Stomach (tissue), 8 donors: ENCODE measurements at regions not wholly inside any gene's neighbourhood (a gene's known extent, or its start where the extent isn't known, plus 50 kb on each side); places are given as distances from the start of the nearest gene placed in this dataset.
A peak's percentile ranks its signal among the peaks of the same experiment; 100 is the strongest.

Experiments
- DNase-seq, 2 donors: peaks; one replicate each; pipeline versions ENCODE4 v3.0.0 to v3.0.0-alpha.2; 2013 to 2019
- H3K27ac ChIP-seq, 5 donors: fragments of 200-600 bp in 4 of 5; sonication (generic) in 4 of 5; one replicate each; pipeline ENCODE4 v1.5.1; 2013 to 2019; ENCODE audit warnings: mild to moderate bottlenecking in 1 of 5, moderate library complexity in 1 of 5
- H3K27me3 ChIP-seq, 3 donors: fragments of 200-600 bp; sonication (generic); one replicate each; pipeline ENCODE4 v1.5.1; 2017 to 2019; ENCODE audit warnings: mixed run types in 1 of 3
- H3K36me3 ChIP-seq, 4 donors: fragments of 200-600 bp; sonication (generic); 1 replicate in 3 of 4; 2 replicates in 1 of 4; pipeline ENCODE4 v1.5.1; 2016 to 2019
- H3K4me1 ChIP-seq, 4 donors: fragments of 200-600 bp; sonication (generic); one replicate each; pipeline ENCODE4 v1.5.1; 2016 to 2019
- H3K4me3 ChIP-seq, 4 donors: fragments of 200-600 bp; sonication (generic) in 3 of 4; one replicate each; pipeline ENCODE4 v1.5.1; 2016 to 2019; ENCODE audit warnings: mild to moderate bottlenecking in 1 of 4
- H3K9me3 ChIP-seq, 4 donors: fragments of 200-600 bp; sonication (generic); one replicate each; pipeline ENCODE4 v1.5.1; 2016 to 2019
- CTCF ChIP-seq, 7 experiments: fragments of 450-650 bp in 4 of 7; fragments of 200-600 bp in 3 of 7; sonication (generic) in 3 of 7; IDR thresholded peaks; one replicate each; pipeline ENCODE4 v1.5.1; 2016 to 2019; ENCODE audit warnings: antibody characterized with exemption in 7 of 7, control low read depth in 2 of 7, mild to moderate bottlenecking in 1 of 7
- EP300 ChIP-seq: sonication (generic); formaldehyde crosslinking; IDR thresholded peaks from one replicate; pipeline ENCODE4 v1.6.1; 2017; ENCODE audit warnings: antibody characterized with exemption
- POLR2A ChIP-seq, 4 donors: fragments of 450-650 bp; IDR thresholded peaks; one replicate each; pipeline ENCODE4 v1.6.1; 2016; ENCODE audit warnings: antibody characterized with exemption in 4 of 4, control low read depth in 2 of 4, mild to moderate bottlenecking in 1 of 4, moderate library complexity in 1 of 4
- POLR2AphosphoS5 ChIP-seq, 3 donors: sonication (generic); formaldehyde crosslinking; IDR thresholded peaks; one replicate each; pipeline ENCODE4 v1.6.1; 2016; ENCODE audit warnings: antibody characterized with exemption in 3 of 3
- WGBS, 5 donors: extraction: QIAGEN DNeasy Blood & Tissue Kit in 3 of 5; methylation state at CpG; one replicate each; pipeline versions ENCODE4 v1.1.5 to v1.1.7; 2013 to 2018; 5-methylcytosine and 5-hydroxymethylcytosine counted together
- intact Hi-C: fragments of 100-400 bp; cut with DNase I; formaldehyde crosslinking; loops from one replicate; pipeline ENCODE4 v1.15.1; 2023; ENCODE audit warnings: low total_unique reads
- donor health status: healthy with polysubstance abuse.
- donor health status: Bipolar disorder and iron deficiency.
- donor health status: healthy.

GRCh38 chr6:91279740-91280493 is 693.0 kb upstream of the MAP3K7 start:
- Histone ChIP-seq H3K4me1 (no peaks in the 10 kb centered on the region), H3K36me3 (no peaks in the 10 kb centered on the region), H3K27me3 (no peaks in the 10 kb centered on the region), H3K4me3 (no peak overlapping the region), H3K9me3 (no peaks in the 10 kb centered on the region), H3K27ac (no peak overlapping the region)
- no peak for DNase-seq
- TF ChIP-seq POLR2A (IDR thresholded peaks at IDR 0.05) (no peak), CTCF (IDR thresholded peaks at IDR 0.05) (no peak)
- intact Hi-C loops = no loop called here
- 74 to 83% (median 80%) methylated on average over 7 of the region's 7 CpGs for WGBS, 5 donors

GRCh38 chr6:91278416-91278815 is 691.5 kb upstream of the MAP3K7 start:
- no peaks in the 10 kb centered on the region for H3K27me3 ChIP-seq
- no peak overlapping the region for H3K27ac ChIP-seq
- intact Hi-C loops = no loop called here
- no peak for TF ChIP-seq EP300
- TF ChIP-seq POLR2A (IDR thresholded peaks at IDR 0.05) = no peak
- no peak for TF ChIP-seq POLR2AphosphoS5 (IDR thresholded peaks at IDR 0.05)
- TF ChIP-seq CTCF (IDR thresholded peaks at IDR 0.05) = no peak
- no peaks in the 10 kb centered on the region for H3K4me1 ChIP-seq
- no peak overlapping the region for H3K4me3 ChIP-seq
- WGBS, 5 donors = 93 to 96% (median 94%) methylated on average over 2 of the region's 2 CpGs
- H3K36me3 ChIP-seq = no peaks in the 10 kb centered on the region
- H3K9me3 ChIP-seq = no peaks in the 10 kb centered on the region
- no peak for DNase-seq

- H3K27me3 ChIP-seq = no peaks in the 10 kb centered on the region
- H3K4me3 ChIP-seq = no peak overlapping the region
- H3K36me3 ChIP-seq = no peaks in the 10 kb centered on the region
- no peak overlapping the region for H3K27ac ChIP-seq
- no peak for TF ChIP-seq POLR2A (IDR thresholded peaks at IDR 0.05)
- TF ChIP-seq CTCF (IDR thresholded peaks at IDR 0.05) = peak in 1 of 7 experiments; percentile 5
- 43 to 68% (median 64%) methylated on average over 2 of the region's 2 CpGs for WGBS, 5 donors
- peak in 1 of 2 donors; percentile 32 for DNase-seq
- peaks cover 0 to 7% (median 5%) of the 10 kb centered on the region in 4 donors for H3K9me3 ChIP-seq
- intact Hi-C loops = no loop called here
- H3K4me1 ChIP-seq = no peaks in the 10 kb centered on the region
Observed at GRCh38 chr6:91276315-91276714, 689.4 kb upstream of the MAP3K7 start.

GRCh38 chr6:91273729-91274128 is 686.9 kb upstream of the MAP3K7 start:
- peak in 1 of 2 donors; percentile 54 for DNase-seq
- H3K4me3 ChIP-seq = no peak overlapping the region
- H3K36me3 ChIP-seq = no peaks in the 10 kb centered on the region
- intact Hi-C loops = no loop called here
- no peaks in the 10 kb centered on the region for H3K4me1 ChIP-seq
- TF ChIP-seq EP300 (no peak), POLR2A (IDR thresholded peaks at IDR 0.05) (no peak), POLR2AphosphoS5 (IDR thresholded peaks at IDR 0.05) (no peak), CTCF (IDR thresholded peaks at IDR 0.05) (no peak)
- H3K27ac ChIP-seq = no peak overlapping the region
- WGBS, 5 donors = 37 to 63% (median 55%) methylated on average over 5 of the region's 5 CpGs
- H3K27me3 ChIP-seq = no peaks in the 10 kb centered on the region
- peaks cover 0 to 15% (median 9%) of the 10 kb centered on the region in 4 donors for H3K9me3 ChIP-seq
